Aorta (tissue), 5 donors: ENCODE measurements at regions not wholly inside any gene's neighbourhood (a gene's known extent, or its start where the extent isn't known, plus 50 kb on each side); places are given as distances from the start of the nearest gene placed in this dataset.

Source experiments
- ATAC-seq: fragments of 200-7000 bp; cut with Tn5 transposase; one replicate; pipeline ENCODE4 v1.9.1; 2022; ENCODE audit warnings: moderate library complexity; ENCODE audit not compliant: low FRiP score
- DNase-seq, 2 donors: peaks; one replicate each; pipeline ENCODE4 v3.0.0-alpha.2; 2020
- H3K27ac ChIP-seq, 2 donors: one replicate each; pipeline ENCODE4 v1.5.1; 2013; ENCODE audit warnings: low read length in 2 of 2, mild to moderate bottlenecking in 2 of 2, moderate library complexity in 2 of 2, control low read depth in 1 of 2, inconsistent platforms in 1 of 2, low read depth in 1 of 2
- H3K27me3 ChIP-seq, 2 donors: one replicate each; pipeline ENCODE4 v1.6.1; 2013; ENCODE audit warnings: control low read depth in 1 of 2, low read length in 1 of 2, mild to moderate bottlenecking in 1 of 2, moderate library complexity in 1 of 2; ENCODE audit not compliant: insufficient read depth in 2 of 2, control insufficient read depth in 1 of 2
- H3K36me3 ChIP-seq, 2 donors: one replicate each; pipeline ENCODE4 v1.6.1; 2013; ENCODE audit warnings: control low read depth in 1 of 2, low read length in 1 of 2, mild to moderate bottlenecking in 1 of 2; ENCODE audit not compliant: insufficient read depth in 2 of 2, control insufficient read depth in 1 of 2
- H3K4me1 ChIP-seq, 2 donors: one replicate each; pipeline ENCODE4 v1.6.1; 2013; ENCODE audit warnings: low read length in 2 of 2, control low read depth in 1 of 2, mild to moderate bottlenecking in 1 of 2, moderate library complexity in 1 of 2; ENCODE audit not compliant: insufficient read depth in 2 of 2, control insufficient read depth in 1 of 2
- H3K4me3 ChIP-seq, 2 donors: one replicate each; pipeline ENCODE4 v1.5.1; 2013; ENCODE audit warnings: low read length in 2 of 2, control low read depth in 1 of 2, mild to moderate bottlenecking in 1 of 2
- H3K9me3 ChIP-seq: one replicate; pipeline ENCODE4 v1.6.1; 2013; ENCODE audit warnings: mild to moderate bottlenecking, low read length; ENCODE audit not compliant: control insufficient read depth
- WGBS, 2 donors: extraction: QIAGEN DNeasy Blood & Tissue Kit; methylation state at CpG; one replicate each; pipeline ENCODE4 v1.1.7; 2013; 5-methylcytosine and 5-hydroxymethylcytosine counted together
- intact Hi-C, 2 donors: fragments of 100-400 bp; cut with DNase I; formaldehyde crosslinking; loops; one replicate each; pipeline versions ENCODE4 v1.14.2 to v1.15.0; 2022
- donor health status: healthy with polysubstance abuse.
- donor health status: Bipolar disorder and iron deficiency.
- donor health status: DM: no; HTN: no; CAD: no.
- donor health status: DM: no; HTN: no; CAD: no.
- donor health status: DM: yes; HTN: yes; CAD: no.

DNA sequence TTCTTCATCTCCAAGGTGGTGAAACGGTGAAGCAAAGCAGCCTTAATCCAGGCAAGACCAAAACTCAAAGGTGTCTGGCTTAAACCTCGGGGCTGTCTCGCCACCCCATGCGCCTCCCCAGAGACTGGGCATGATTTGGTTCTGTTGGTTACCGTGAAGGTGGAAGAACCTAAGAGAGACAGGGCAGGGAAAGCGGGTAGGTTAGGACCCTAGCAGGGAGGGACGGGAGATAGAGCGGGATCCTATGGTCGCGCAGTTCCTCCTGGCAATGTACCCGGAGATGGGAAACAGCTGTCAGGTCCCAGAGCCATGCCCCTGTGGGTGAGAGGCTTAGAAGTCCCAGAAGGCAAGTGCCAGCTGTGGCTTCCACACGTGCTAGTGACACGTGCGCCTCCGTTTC is 418.3 kb upstream of the IRX1 start:
- Histone ChIP-seq H3K27ac (no peak overlapping the region), H3K4me1 (no peaks in the 10 kb centered on the region), H3K9me3 (peaks cover 2% of the 10 kb centered on the region), H3K36me3 (no peaks in the 10 kb centered on the region), H3K4me3 (no peak overlapping the region), H3K27me3 (no peaks in the 10 kb centered on the region)
- 88 to 90% methylated on average over 15 of the region's 15 CpGs for WGBS, 2 donors
- intact Hi-C loops: no loop called here
- DNase-seq (no peak), ATAC-seq (no peak)

GRCh38 chr5:3175416-3175815 is 420.2 kb upstream of the IRX1 start:
- Histone ChIP-seq H3K27me3 (no peaks in the 10 kb centered on the region), H3K4me1 (no peaks in the 10 kb centered on the region), H3K9me3 (peaks cover 2% of the 10 kb centered on the region), H3K27ac (no peak overlapping the region), H3K4me3 (no peak overlapping the region), H3K36me3 (no peaks in the 10 kb centered on the region)
- ATAC-seq: no peak
- intact Hi-C loops: no loop called here
- WGBS, 2 donors: 75 to 76% methylated on average over 7 of the region's 7 CpGs
- no peak for DNase-seq

- Histone ChIP-seq H3K4me1 (no peaks in the 10 kb centered on the region), H3K27me3 (no peaks in the 10 kb centered on the region), H3K36me3 (no peaks in the 10 kb centered on the region), H3K4me3 (no peak overlapping the region), H3K27ac (no peak overlapping the region), H3K9me3 (no peaks in the 10 kb centered on the region)
- DNase-seq (no peak), ATAC-seq (no peak)
- intact Hi-C loops: no loop called here
These were observed 416.0 kb upstream of the IRX2 start for GRCh38 chr5:3167473-3167872.

DNA sequence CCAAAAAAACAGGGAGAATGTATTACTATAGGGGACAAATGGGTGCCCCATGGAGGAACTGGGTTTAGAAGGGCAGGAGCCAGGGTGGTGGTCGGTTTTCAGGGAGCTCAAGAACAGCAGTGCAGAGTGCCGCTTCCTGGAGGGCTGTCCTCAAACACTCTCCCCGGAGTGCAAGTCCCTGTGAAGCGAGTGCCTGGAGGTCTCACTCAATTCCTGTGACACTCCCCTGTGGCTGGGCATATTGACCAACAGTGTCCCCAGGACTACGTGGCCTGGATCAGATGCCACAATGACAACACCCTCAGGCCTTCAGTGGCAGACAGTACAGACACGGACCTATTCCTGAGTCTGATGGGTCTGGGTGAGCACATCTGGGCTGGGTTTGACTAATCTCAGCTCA is 412.1 kb upstream of the IRX2 start:
- Histone ChIP-seq H3K4me3 (no peak overlapping the region), H3K9me3 (no peaks in the 10 kb centered on the region), H3K36me3 (no peaks in the 10 kb centered on the region), H3K27ac (no peak overlapping the region), H3K27me3 (no peaks in the 10 kb centered on the region), H3K4me1 (no peaks in the 10 kb centered on the region)
- 71 to 78% methylated on average over 6 of the region's 6 CpGs for WGBS, 2 donors
- DNase-seq: peak in 1 of 2 donors; percentile 24
- intact Hi-C loops: no loop called here
- ATAC-seq: no peak

- Histone ChIP-seq H3K27me3 (no peaks in the 10 kb centered on the region), H3K9me3 (no peaks in the 10 kb centered on the region), H3K36me3 (no peaks in the 10 kb centered on the region), H3K4me1 (no peaks in the 10 kb centered on the region), H3K27ac (no peak overlapping the region), H3K4me3 (no peak overlapping the region)
- DNase-seq (no peak), ATAC-seq (no peak)
- 60 to 67% methylated on average over 8 of the region's 8 CpGs for WGBS, 2 donors
- intact Hi-C loops: no loop called here
These were observed 410.2 kb upstream of the IRX2 start for GRCh38 chr5:3161672-3162071.

DNA sequence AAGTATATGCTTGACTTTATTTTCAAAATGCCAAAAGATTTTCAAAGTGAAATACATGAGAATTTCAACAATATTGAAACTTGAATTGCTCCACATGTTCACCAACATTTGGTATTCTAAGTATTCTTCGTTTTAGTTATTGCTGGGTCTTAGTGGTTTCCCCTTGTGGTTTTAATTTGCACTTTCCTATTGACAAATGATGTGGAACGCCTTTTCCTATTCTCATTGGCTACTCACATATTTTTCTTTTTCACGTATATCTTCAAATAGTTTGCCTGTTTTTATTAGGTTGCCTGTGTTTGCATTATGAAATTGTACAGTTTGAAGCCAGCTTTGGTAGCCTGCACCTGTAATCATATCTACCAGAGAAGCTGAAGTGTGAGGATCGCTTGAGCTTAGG is 405.7 kb upstream of the IRX2 start:
- H3K9me3 ChIP-seq: no peaks in the 10 kb centered on the region
- H3K36me3 ChIP-seq: no peaks in the 10 kb centered on the region
- 41 to 50% methylated on average over 4 of the region's 4 CpGs for WGBS, 2 donors
- H3K4me1 ChIP-seq: no peaks in the 10 kb centered on the region
- no peak overlapping the region for H3K27ac ChIP-seq
- DNase-seq (no peak), ATAC-seq (no peak)
- H3K27me3 ChIP-seq: no peaks in the 10 kb centered on the region
- no peak overlapping the region for H3K4me3 ChIP-seq
- intact Hi-C loops: no loop called here

GRCh38 chr5:3155717-3156116 is 404.2 kb upstream of the IRX2 start:
- Histone ChIP-seq H3K4me3 (no peak overlapping the region), H3K9me3 (no peaks in the 10 kb centered on the region), H3K27ac (no peak overlapping the region), H3K27me3 (no peaks in the 10 kb centered on the region), H3K36me3 (no peaks in the 10 kb centered on the region), H3K4me1 (no peaks in the 10 kb centered on the region)
- ATAC-seq (no peak), DNase-seq (no peak)
- intact Hi-C loops: no loop called here
- WGBS, 2 donors: 85 to 90% methylated on average over 10 of the region's 10 CpGs

DNA sequence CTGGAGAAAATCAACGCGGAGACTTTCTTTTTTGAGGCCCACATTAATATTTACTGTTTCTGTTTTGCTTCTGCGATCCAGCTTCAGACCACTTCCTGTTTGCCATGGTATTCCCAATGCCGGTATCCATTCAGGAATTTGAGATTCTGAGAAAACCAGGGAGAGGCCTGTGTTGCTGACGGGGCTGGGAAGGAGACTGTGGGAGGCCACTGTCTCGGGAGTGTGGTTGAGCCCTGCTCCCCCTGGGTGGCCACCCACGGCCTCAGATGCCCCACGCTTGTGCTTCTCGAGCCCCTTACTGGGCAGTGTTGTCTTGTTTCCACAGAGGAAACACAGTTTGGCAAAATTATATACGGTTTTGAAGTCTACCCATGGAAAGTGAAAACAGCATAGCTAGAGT is 403.6 kb upstream of the IRX2 start:
- H3K27ac ChIP-seq: no peak overlapping the region
- H3K27me3 ChIP-seq: no peaks in the 10 kb centered on the region
- no peak overlapping the region for H3K4me3 ChIP-seq
- H3K36me3 ChIP-seq: no peaks in the 10 kb centered on the region
- H3K4me1 ChIP-seq: no peaks in the 10 kb centered on the region
- DNase-seq (no peak), ATAC-seq (no peak)
- intact Hi-C loops: no loop called here
- no peaks in the 10 kb centered on the region for H3K9me3 ChIP-seq
- WGBS, 2 donors: 26 to 29% methylated on average over 10 of the region's 10 CpGs

GRCh38 chr5:3153906-3154305 is 402.4 kb upstream of the IRX2 start:
- intact Hi-C loops: no loop called here
- Histone ChIP-seq H3K4me3 (no peak overlapping the region), H3K27me3 (no peaks in the 10 kb centered on the region), H3K36me3 (no peaks in the 10 kb centered on the region), H3K4me1 (no peaks in the 10 kb centered on the region), H3K9me3 (no peaks in the 10 kb centered on the region), H3K27ac (no peak overlapping the region)
- DNase-seq (no peak), ATAC-seq (no peak)
- WGBS, 2 donors: 33 to 54% methylated on average over 4 of the region's 4 CpGs
